ENCODE measurements at regions not wholly inside any gene's neighbourhood (a gene's known extent, or its start where the extent isn't known, plus 50 kb on each side); places are given as distances from the start of the nearest gene placed in this dataset.

DNA sequence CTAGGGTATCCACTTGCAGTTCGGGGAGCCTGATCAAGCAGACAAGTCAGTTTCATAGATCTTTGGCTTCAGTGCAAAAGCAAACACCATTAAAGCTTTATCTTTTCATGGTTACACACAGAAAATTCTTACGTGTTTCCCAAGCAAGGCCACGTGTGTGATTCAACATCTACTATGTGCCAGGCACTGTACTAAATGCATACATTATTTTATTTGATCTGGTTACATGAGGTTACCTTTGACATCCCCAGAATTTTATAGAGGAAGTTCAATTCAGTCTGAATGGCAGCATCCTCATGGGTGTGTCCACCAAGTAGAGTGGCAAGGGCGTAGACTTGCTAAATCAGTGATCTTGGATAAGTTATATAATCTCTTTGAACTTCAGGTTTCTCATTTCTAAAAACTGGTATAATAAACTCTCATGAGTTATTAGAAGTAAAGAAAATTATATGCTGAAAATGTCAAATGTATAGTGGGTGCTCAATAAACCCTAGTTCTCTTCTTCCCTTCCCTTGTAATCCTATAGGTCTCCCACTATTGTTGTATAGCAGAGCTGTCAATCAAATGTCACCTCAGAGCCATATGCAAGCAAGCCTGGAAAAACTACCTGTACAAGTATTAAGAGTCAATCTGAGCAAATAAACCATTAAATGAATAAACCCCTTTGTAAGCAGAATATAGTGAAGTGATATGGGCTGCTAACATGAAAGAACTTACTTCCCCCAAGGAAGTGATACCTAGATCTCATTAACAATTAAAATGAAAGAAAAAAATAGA, 50.3 kb upstream of the TMX1 start:
- TF ChIP-seq, protein P1, sequence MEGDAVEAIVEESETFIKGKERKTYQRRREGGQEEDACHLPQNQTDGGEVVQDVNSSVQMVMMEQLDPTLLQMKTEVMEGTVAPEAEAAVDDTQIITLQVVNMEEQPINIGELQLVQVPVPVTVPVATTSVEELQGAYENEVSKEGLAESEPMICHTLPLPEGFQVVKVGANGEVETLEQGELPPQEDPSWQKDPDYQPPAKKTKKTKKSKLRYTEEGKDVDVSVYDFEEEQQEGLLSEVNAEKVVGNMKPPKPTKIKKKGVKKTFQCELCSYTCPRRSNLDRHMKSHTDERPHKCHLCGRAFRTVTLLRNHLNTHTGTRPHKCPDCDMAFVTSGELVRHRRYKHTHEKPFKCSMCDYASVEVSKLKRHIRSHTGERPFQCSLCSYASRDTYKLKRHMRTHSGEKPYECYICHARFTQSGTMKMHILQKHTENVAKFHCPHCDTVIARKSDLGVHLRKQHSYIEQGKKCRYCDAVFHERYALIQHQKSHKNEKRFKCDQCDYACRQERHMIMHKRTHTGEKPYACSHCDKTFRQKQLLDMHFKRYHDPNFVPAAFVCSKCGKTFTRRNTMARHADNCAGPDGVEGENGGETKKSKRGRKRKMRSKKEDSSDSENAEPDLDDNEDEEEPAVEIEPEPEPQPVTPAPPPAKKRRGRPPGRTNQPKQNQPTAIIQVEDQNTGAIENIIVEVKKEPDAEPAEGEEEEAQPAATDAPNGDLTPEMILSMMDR (IDR thresholded peaks at IDR 0.05), result no peak
- TF ChIP-seq EP300 (IDR thresholded peaks at IDR 0.05) (no peak), POLR2A (IDR thresholded peaks at IDR 0.05) (no peak), POLR2AphosphoS5 (IDR thresholded peaks at IDR 0.05) (no peak)
